Activated CD4-positive, alpha-beta T cell treated with anti-CD3 and anti-CD28 coated beads, Interleukin-2, amount 50 U/mL, for 1 hour (primary cell): ENCODE measurements at regions not wholly inside any gene's neighbourhood (a gene's known extent, or its start where the extent isn't known, plus 50 kb on each side); places are given as distances from the start of the nearest gene placed in this dataset.
"Not testable (repeated sequence)": the region's sequence is repeated elsewhere in the genome, so short reads cannot be mapped to it uniquely, and the experiment has no call there.

Experiments
- DNase-seq: peaks from one replicate; pipeline ENCODE4 v3.0.0-alpha.2; 2020

DNA sequence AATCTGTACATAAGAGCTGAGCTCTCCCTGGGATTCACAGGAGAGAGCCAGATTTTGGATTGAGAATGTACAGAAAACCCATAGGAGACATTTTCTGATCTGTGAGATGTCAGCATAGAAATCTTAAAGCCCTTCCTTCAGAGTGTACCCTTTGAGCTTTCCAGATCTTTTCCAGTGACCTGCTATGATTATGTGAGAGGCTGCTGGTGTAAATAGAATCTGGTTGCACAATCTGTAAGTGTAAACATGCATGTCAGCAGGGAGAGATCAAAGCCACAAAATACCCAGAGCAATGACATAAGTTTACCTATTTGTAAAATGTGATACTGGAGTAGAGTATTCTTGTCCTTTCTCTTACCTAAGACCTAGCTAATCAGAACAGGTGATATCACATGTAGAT is 471.9 kb downstream of the FOXD4L5 start:
- not testable (repeated sequence) for DNase-seq

DNA sequence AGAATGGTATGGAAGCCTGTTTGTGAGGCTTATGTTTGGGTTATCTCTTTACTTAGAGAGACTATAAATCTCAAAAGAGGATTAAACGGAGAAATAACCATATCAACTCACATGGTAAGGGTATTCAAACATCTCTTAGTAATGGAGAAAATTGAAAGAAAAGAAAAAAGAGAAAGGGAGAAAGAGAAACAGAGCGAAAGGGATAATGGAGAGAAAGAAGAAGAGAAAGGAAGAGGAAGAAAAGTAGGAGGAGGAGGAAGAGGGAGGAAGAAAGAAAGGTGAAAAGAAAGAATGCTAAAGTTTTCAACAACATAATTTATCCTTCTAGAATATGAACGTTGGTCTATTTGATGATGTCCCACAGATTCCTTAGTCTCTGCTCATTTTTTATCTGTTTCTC is 506.3 kb downstream of the FOXD4L5 start:
- DNase-seq = not testable (repeated sequence)

DNA sequence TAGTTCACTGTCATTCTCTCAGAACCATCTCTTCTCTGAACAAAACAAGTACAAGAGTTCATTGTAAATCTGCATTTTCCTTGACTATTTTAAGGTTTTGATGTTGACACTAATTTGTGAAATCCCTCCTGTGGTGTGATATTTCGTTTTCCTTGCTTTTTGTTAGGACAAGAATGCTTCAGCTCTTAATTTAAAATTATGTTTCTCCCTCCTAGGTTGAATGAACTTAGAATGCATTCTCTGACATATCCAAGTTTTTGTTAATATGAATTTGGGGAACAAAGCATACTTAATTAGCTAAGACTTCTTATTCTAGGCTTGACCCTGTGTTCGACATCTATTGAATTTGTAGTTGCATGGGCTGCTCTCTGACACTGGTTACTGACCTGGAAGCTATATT is 508.7 kb downstream of the FOXD4L5 start:
- not testable (repeated sequence) for DNase-seq

DNA sequence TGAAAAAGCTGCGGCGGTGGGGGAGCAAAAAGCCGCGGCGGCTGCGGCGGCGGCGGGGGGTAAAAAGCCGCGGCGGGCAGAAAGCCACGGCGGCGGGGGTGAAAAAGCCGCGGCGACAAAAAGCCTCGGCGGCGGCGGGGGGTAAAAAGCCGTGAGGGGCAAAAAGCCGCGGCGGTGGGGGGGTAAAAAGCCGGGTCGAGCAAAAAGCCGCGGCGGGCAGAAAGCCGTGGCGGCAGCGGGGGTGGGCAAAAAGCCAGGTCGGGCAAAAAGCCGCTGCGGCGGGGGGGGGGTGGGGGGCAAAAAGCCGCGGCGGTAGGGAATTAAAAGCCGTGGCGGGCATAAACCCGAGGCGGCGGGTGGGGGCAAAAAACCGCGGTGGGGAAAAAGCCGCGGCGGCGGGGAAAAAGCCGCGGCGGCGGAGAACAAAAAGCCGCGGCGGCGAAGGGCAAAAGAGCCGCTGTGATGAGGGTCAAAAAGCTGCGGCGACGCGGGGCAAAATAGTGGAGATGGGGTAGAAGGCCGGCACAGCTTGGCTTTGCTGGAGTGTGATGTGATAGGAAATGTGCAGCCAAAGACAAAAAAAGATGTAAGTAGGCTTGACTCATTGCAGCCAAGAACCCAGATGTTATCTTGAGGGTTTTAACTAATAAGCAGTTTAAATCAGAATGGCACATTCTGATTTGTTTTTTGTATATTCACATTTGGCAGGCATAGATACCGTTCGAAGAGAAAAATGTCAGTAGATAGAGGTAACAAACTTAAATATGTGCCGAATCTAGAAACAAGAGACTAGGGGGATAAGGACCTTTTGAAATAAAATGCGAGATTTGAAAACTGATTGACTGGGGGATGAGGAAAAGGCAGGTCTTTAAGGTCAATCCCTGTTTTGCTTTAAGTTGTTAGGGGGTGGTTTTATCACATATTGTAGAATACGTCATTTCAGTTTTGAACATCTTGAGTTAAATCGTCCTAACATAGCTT is 509.9 kb downstream of the FOXD4L5 start:
- DNase-seq = peak; percentile 0

DNA sequence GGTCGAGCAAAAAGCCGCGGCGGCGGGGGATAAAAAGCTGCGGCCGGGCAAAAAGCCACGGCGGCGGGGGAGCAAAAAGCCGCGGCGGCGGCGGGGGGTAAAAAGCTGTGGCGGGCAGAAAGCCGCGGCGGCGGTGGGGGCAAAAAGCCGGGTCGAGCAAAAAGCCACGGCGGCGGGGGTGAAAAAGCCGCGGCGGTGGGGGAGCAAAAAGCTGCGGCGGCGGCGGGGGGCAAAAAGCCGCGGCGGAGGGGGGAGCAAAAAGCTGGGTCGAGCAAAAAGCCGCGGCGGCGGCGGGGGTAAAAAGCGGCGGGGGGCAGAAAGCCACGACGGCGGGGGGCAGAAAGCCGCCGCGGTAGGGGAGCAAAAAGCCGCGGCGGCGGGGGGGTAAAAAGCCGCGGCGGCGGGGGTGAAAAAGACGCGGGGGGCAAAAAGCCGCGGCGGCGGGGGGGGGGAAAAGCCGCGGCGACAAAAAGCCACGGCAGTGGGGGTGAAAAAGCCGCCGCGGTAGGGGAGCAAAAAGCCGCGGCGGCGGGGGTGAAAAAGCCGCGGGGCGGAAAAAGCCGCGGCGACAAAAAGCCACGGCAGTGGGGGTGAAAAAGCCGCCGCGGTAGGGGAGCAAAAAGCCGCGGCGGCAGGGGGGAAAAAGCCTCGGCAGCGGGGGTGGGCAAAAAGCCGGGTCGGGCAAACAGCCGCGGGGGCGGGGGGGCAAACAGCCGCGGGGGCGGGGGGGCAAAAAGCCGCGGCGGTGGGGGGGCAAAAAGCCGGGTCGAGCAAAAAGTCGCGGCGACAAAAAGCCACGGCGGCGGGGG is 510.8 kb downstream of the FOXD4L5 start:
- peak; percentile 0 for DNase-seq

DNA sequence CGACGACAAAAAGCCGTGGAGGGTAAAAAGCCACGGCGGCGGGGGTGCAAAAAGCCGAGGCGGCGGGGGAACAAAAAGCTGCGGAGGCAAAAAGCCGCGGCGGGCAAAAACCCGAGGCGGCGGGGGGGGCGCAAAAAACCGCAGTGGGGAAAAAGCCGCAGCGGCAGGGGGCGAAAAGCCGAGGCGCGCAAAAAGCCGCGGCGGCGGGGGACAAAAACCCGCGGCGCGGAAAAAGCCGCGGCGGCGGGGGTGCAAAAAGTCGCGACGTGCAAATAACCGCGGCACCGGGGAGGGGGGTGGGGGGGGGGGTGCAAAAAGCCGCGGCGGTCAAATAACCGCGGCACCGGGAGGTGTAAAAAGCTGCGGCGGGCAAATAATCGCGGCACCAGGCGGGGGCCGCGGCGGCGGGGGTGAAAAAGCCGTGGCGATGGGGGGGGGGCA is 511.5 kb downstream of the FOXD4L5 start:
- DNase-seq = peak; percentile 0

DNA sequence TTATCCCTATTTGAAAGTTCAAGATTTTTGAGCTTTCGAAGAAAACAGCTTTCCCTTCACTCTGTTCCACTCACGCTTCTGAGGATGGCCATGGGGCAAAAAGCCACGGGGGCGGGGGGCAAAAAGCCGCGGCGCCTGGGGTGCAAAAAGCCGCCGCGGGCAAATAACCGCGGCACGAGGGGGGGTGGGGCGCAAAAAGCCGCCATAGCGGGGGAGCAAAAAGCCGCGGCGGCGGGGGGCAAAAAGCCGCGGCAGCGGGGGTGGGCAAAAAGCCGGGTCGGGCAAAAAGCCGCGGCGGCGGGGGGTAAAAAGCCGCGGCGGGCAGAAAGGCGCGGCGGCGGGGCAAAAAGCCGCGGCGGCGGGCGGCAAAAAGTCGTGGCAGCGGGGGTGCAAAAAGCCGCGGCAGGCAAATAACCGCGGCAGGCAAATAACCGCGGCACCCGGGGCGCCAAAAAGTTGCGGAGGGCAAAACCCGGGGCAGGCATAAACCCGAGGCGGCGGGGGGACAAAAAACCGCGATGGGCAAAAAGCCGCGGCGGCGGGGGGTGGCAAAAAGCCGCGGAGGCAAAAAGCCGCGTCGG is 512.2 kb downstream of the FOXD4L5 start:
- DNase-seq = not testable (repeated sequence)

DNA sequence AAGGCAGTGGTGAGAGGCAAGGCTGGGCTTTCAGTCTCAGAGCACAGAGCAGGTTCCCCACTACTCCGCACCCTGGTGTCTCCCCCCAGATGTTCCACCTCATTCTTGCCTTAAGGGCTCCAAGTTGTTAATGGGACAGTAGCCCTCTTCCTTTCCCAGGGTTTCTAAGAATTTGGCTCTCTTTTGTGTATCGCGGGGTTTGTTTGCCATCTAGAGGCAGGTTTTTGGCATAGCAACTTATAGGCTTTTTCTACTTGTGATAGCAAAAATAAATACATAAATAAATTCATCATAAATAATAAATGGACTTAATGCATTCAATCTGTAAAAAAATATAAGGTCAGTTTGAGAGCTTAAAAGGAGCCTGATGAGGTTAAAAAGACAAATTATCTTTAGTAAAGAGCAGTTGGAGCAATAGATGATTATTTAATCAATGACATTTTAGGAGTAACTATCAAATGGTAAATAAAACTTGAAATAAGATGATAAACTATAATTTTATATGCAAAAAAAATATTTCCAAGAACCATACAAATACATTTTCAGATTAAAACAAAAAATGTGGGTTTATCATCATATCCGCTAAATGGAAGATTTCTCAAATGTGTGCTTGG is 512.8 kb downstream of the FOXD4L5 start:
- not testable (repeated sequence) for DNase-seq
